ENCODE measurements at regions not wholly inside any gene's neighbourhood (a gene's known extent, or its start where the extent isn't known, plus 50 kb on each side); places are given as distances from the start of the nearest gene placed in this dataset.

DNA sequence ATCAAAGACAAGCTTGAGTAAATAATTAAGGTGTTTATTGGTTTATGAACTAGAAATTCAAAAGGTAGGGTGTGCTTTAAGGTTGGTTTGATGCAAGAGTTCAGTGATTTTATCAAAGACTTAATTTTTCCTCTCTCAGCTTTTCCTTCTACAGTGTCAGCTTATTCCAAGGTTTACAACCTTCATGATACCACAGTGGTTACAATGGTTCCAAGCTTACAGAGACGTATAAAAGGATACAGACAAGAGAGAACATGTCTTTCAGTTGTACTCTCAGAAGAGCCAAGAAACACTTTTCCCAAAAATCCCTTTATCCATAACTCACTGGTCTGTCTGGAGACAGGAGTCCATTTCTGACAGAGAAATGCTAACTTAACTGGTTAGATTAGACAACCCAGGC, 93.5 kb upstream of the LOC128125822 start:
- no peaks in the 10 kb centered on the region for H3K36me3 ChIP-seq (ENCODE audit: insufficient read depth, low read length)
- no peak for DNase-seq (ENCODE audit: insufficient read length, low spot score, missing footprints)
- no peaks in the 10 kb centered on the region for H3K79me2 ChIP-seq (ENCODE audit: insufficient read depth, low read length)
- no peaks in the 10 kb centered on the region for H3K4me1 ChIP-seq (ENCODE audit: insufficient read depth, low read length)
- no peaks in the 10 kb centered on the region for H3K27me3 ChIP-seq (ENCODE audit: insufficient read depth, low read length)
- H3K27ac ChIP-seq (ENCODE audit: low read depth, low read length), result no peak overlapping the region
- TF ChIP-seq, protein P1, sequence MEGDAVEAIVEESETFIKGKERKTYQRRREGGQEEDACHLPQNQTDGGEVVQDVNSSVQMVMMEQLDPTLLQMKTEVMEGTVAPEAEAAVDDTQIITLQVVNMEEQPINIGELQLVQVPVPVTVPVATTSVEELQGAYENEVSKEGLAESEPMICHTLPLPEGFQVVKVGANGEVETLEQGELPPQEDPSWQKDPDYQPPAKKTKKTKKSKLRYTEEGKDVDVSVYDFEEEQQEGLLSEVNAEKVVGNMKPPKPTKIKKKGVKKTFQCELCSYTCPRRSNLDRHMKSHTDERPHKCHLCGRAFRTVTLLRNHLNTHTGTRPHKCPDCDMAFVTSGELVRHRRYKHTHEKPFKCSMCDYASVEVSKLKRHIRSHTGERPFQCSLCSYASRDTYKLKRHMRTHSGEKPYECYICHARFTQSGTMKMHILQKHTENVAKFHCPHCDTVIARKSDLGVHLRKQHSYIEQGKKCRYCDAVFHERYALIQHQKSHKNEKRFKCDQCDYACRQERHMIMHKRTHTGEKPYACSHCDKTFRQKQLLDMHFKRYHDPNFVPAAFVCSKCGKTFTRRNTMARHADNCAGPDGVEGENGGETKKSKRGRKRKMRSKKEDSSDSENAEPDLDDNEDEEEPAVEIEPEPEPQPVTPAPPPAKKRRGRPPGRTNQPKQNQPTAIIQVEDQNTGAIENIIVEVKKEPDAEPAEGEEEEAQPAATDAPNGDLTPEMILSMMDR (IDR thresholded peaks at IDR 0.05; ENCODE audit: extremely low read depth, low read depth, low read length), result no peak
- H3K9me3 ChIP-seq (ENCODE audit: low read depth, low read length), result no peaks in the 10 kb centered on the region
- H4K20me1 ChIP-seq (ENCODE audit: insufficient read depth, low read length), result no peaks in the 10 kb centered on the region
- H3K4me3 ChIP-seq (ENCODE audit: insufficient read depth, low read length), result no peak overlapping the region
- no peak overlapping the region for H2AFZ ChIP-seq (ENCODE audit: low read length)
- H3K4me2 ChIP-seq (ENCODE audit: insufficient read depth, low read length), result no peak overlapping the region

DNA sequence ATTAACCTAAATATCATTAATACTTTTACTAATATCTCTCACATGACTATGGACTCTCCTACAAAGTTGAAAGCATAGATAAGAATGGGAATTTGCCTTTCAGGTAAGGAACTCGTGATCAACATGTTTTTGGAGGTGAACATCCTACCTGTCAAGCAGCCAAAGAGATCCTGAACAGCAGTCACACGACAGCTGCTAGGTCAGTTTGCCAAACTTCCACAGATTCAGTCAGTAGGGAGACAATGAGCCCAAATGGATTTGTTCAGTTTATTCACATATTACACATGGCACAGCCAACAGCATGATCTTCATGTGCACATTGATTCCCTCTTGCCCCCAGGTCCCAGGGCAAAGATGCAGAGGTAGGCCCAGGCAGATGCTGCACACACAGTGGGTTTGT, 86.1 kb upstream of the LOC128125822 start:
- DNase-seq (ENCODE audit: insufficient read length, low spot score, missing footprints), result no peak
- H3K27ac ChIP-seq (ENCODE audit: low read depth, low read length), result no peak overlapping the region
- no peak overlapping the region for H3K4me3 ChIP-seq (ENCODE audit: insufficient read depth, low read length)
- H3K9me3 ChIP-seq (ENCODE audit: low read depth, low read length), result no peaks in the 10 kb centered on the region
- TF ChIP-seq, protein P1 (IDR thresholded peaks at IDR 0.05; ENCODE audit: extremely low read depth, low read depth, low read length), result no peak
- H3K4me1 ChIP-seq (ENCODE audit: insufficient read depth, low read length), result no peaks in the 10 kb centered on the region
- no peaks in the 10 kb centered on the region for H3K79me2 ChIP-seq (ENCODE audit: insufficient read depth, low read length)
- no peak overlapping the region for H3K4me2 ChIP-seq (ENCODE audit: insufficient read depth, low read length)
- no peaks in the 10 kb centered on the region for H3K36me3 ChIP-seq (ENCODE audit: insufficient read depth, low read length)
- no peaks in the 10 kb centered on the region for H3K27me3 ChIP-seq (ENCODE audit: insufficient read depth, low read length)
- no peaks in the 10 kb centered on the region for H4K20me1 ChIP-seq (ENCODE audit: insufficient read depth, low read length)
- H2AFZ ChIP-seq (ENCODE audit: low read length), result no peak overlapping the region

DNA sequence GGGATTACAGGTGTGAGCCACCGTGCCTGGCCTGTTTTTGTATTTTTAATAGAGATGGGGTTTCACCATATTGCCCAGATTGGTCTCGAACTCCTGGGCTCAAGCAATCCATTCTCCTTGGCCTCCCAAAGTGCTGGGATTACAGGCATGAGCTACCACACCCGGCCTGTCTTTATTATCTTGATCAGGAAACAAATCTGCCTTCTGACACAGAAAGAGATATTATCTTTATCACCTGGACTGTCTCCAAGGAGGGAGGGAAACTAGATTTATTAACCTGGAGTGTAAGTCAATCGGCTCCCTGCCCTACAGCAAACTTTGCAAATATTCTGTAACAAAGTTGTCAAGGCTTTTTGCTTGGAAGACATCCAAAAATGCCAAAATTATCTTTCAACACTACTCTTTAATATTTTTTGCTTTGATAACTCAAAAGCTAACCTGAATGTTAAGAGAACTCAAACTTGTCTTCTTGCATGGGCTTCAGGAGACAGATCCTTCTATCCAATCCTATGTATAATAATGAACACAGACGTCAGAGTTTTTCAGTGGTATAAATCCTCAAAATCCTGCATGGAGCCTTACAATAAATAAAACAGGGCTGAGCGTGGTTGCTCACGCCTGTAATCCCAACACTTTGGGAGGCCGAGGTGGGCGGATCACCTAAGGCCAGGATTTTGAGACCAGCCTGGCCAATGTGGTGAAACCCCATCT, 85.0 kb upstream of the LOC128125822 start:
- H4K20me1 ChIP-seq (ENCODE audit: insufficient read depth, low read length), result no peaks in the 10 kb centered on the region
- no peak overlapping the region for H2AFZ ChIP-seq (ENCODE audit: low read length)
- no peaks in the 10 kb centered on the region for H3K9me3 ChIP-seq (ENCODE audit: low read depth, low read length)
- H3K27ac ChIP-seq (ENCODE audit: low read depth, low read length), result no peak overlapping the region
- DNase-seq (ENCODE audit: insufficient read length, low spot score, missing footprints), result no peak
- H3K4me2 ChIP-seq (ENCODE audit: insufficient read depth, low read length), result no peak overlapping the region
- H3K79me2 ChIP-seq (ENCODE audit: insufficient read depth, low read length), result no peaks in the 10 kb centered on the region
- TF ChIP-seq, protein P1 (IDR thresholded peaks at IDR 0.05; ENCODE audit: extremely low read depth, low read depth, low read length), result no peak
- H3K4me1 ChIP-seq (ENCODE audit: insufficient read depth, low read length), result no peaks in the 10 kb centered on the region
- H3K27me3 ChIP-seq (ENCODE audit: insufficient read depth, low read length), result no peaks in the 10 kb centered on the region
- no peak overlapping the region for H3K4me3 ChIP-seq (ENCODE audit: insufficient read depth, low read length)
- no peaks in the 10 kb centered on the region for H3K36me3 ChIP-seq (ENCODE audit: insufficient read depth, low read length)

DNA sequence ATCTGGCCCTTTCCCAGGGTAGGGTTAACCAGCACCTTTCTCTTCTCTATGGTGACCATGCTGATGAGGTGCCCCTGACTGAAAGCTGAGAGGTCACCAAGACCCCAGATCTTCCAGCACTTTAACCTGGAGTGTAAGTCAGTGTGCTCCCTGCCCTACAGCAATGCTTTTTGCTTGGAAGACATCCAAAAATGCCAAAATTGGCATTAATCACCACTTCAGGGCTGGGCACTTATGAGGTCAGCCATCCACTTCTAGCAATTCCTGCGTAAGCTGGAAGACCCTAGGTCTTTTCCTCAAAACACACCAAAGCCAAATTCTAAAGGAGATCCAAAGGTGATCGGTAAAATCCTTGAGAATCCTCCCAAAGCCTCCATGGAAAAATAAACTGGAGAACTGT, 81.2 kb upstream of the LOC128125822 start:
- TF ChIP-seq, protein P1 (IDR thresholded peaks at IDR 0.05; ENCODE audit: extremely low read depth, low read depth, low read length), result no peak
- Histone ChIP-seq H3K79me2 (ENCODE audit: insufficient read depth, low read length) (no peaks in the 10 kb centered on the region), H4K20me1 (ENCODE audit: insufficient read depth, low read length) (no peaks in the 10 kb centered on the region), H3K27ac (ENCODE audit: low read depth, low read length) (no peak overlapping the region), H2AFZ (ENCODE audit: low read length) (no peak overlapping the region), H3K4me2 (ENCODE audit: insufficient read depth, low read length) (no peak overlapping the region), H3K4me1 (ENCODE audit: insufficient read depth, low read length) (no peaks in the 10 kb centered on the region), H3K9me3 (ENCODE audit: low read depth, low read length) (no peaks in the 10 kb centered on the region), H3K27me3 (ENCODE audit: insufficient read depth, low read length) (no peaks in the 10 kb centered on the region), H3K4me3 (ENCODE audit: insufficient read depth, low read length) (no peak overlapping the region), H3K36me3 (ENCODE audit: insufficient read depth, low read length) (no peaks in the 10 kb centered on the region)
- no peak for DNase-seq (ENCODE audit: insufficient read length, low spot score, missing footprints)
